ENCODE measurements at regions not wholly inside any gene's neighbourhood (a gene's known extent, or its start where the extent isn't known, plus 50 kb on each side); places are given as distances from the start of the nearest gene placed in this dataset.

DNA sequence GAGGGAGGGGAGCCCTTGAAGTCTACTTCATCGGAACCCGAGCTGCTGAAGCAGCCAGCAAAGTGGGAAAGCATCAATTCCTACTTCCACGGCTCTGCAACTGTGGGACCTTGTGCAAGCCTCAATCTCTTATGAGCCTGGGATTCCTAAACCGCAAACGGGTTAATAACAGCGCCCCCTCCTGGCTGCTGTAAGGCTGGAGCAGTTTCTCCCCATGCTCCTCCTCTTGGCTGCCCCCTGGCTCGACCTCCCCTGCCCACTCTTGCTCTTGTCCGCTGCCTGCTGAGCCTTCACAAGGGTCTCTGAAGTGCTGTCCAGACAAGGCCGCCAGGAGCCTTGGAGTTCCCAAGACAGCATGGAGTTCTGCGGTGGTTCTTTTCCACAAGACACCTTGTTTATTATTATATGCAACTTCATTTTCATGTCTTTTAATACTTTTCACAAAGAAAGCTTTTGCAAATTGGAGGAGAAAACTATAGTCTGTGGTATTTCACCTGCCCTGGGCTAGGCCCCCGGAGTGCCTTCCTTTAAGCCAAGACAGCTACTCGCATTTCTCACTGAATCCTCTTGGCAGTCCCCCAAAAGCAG is 157.2 kb downstream of the DDX1 start (continued):
- TF ChIP-seq, protein P1, sequence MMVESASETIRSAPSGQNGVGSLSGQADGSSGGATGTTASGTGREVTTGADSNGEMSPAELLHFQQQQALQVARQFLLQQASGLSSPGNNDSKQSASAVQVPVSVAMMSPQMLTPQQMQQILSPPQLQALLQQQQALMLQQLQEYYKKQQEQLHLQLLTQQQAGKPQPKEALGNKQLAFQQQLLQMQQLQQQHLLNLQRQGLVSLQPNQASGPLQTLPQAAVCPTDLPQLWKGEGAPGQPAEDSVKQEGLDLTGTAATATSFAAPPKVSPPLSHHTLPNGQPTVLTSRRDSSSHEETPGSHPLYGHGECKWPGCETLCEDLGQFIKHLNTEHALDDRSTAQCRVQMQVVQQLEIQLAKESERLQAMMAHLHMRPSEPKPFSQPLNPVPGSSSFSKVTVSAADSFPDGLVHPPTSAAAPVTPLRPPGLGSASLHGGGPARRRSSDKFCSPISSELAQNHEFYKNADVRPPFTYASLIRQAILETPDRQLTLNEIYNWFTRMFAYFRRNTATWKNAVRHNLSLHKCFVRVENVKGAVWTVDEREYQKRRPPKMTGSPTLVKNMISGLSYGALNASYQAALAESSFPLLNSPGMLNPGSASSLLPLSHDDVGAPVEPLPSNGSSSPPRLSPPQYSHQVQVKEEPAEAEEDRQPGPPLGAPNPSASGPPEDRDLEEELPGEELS (CRISPR knock-in tag; IDR thresholded peaks at IDR 0.05): no peak
- TF ChIP-seq NR3C1 (CRISPR knock-in tag; conservative IDR thresholded peaks at IDR 0.05; ENCODE audit: low read depth): no peak
- no peak for TF ChIP-seq EMX1 (CRISPR knock-in tag; IDR thresholded peaks at IDR 0.05)
- no peak for TF ChIP-seq NFE2L1 (CRISPR knock-in tag; IDR thresholded peaks at IDR 0.05)
- no peak for TF ChIP-seq ZNF219 (CRISPR knock-in tag; IDR thresholded peaks at IDR 0.05; ENCODE audit: borderline replicate concordance)
- TF ChIP-seq RELA (CRISPR knock-in tag; IDR thresholded peaks at IDR 0.05; ENCODE audit: borderline replicate concordance): no peak
- TF ChIP-seq, protein P2, sequence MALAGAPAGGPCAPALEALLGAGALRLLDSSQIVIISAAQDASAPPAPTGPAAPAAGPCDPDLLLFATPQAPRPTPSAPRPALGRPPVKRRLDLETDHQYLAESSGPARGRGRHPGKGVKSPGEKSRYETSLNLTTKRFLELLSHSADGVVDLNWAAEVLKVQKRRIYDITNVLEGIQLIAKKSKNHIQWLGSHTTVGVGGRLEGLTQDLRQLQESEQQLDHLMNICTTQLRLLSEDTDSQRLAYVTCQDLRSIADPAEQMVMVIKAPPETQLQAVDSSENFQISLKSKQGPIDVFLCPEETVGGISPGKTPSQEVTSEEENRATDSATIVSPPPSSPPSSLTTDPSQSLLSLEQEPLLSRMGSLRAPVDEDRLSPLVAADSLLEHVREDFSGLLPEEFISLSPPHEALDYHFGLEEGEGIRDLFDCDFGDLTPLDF (CRISPR knock-in tag; IDR thresholded peaks at IDR 0.05): no peak
- TF ChIP-seq FOXJ3 (CRISPR knock-in tag; IDR thresholded peaks at IDR 0.05; ENCODE audit: borderline replicate concordance): no peak
- TF ChIP-seq, protein P3, sequence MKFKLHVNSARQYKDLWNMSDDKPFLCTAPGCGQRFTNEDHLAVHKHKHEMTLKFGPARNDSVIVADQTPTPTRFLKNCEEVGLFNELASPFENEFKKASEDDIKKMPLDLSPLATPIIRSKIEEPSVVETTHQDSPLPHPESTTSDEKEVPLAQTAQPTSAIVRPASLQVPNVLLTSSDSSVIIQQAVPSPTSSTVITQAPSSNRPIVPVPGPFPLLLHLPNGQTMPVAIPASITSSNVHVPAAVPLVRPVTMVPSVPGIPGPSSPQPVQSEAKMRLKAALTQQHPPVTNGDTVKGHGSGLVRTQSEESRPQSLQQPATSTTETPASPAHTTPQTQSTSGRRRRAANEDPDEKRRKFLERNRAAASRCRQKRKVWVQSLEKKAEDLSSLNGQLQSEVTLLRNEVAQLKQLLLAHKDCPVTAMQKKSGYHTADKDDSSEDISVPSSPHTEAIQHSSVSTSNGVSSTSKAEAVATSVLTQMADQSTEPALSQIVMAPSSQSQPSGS (CRISPR knock-in tag; IDR thresholded peaks at IDR 0.05; ENCODE audit: borderline replicate concordance, low read depth): no peak
- TF ChIP-seq, protein P4, sequence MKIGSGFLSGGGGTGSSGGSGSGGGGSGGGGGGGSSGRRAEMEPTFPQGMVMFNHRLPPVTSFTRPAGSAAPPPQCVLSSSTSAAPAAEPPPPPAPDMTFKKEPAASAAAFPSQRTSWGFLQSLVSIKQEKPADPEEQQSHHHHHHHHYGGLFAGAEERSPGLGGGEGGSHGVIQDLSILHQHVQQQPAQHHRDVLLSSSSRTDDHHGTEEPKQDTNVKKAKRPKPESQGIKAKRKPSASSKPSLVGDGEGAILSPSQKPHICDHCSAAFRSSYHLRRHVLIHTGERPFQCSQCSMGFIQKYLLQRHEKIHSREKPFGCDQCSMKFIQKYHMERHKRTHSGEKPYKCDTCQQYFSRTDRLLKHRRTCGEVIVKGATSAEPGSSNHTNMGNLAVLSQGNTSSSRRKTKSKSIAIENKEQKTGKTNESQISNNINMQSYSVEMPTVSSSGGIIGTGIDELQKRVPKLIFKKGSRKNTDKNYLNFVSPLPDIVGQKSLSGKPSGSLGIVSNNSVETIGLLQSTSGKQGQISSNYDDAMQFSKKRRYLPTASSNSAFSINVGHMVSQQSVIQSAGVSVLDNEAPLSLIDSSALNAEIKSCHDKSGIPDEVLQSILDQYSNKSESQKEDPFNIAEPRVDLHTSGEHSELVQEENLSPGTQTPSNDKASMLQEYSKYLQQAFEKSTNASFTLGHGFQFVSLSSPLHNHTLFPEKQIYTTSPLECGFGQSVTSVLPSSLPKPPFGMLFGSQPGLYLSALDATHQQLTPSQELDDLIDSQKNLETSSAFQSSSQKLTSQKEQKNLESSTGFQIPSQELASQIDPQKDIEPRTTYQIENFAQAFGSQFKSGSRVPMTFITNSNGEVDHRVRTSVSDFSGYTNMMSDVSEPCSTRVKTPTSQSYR (CRISPR knock-in tag; IDR thresholded peaks at IDR 0.05): no peak
- TF ChIP-seq, protein P5, sequence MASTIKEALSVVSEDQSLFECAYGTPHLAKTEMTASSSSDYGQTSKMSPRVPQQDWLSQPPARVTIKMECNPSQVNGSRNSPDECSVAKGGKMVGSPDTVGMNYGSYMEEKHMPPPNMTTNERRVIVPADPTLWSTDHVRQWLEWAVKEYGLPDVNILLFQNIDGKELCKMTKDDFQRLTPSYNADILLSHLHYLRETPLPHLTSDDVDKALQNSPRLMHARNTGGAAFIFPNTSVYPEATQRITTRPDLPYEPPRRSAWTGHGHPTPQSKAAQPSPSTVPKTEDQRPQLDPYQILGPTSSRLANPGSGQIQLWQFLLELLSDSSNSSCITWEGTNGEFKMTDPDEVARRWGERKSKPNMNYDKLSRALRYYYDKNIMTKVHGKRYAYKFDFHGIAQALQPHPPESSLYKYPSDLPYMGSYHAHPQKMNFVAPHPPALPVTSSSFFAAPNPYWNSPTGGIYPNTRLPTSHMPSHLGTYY (CRISPR knock-in tag; IDR thresholded peaks at IDR 0.05): no peak
- TF ChIP-seq ZNF671 (CRISPR knock-in tag; IDR thresholded peaks at IDR 0.05): no peak
- no peak for TF ChIP-seq GABPB1 (CRISPR knock-in tag; IDR thresholded peaks at IDR 0.05)
- TF ChIP-seq KAT7 (CRISPR knock-in tag; IDR thresholded peaks at IDR 0.05; ENCODE audit: borderline replicate concordance): no peak
- TF ChIP-seq, protein P6, sequence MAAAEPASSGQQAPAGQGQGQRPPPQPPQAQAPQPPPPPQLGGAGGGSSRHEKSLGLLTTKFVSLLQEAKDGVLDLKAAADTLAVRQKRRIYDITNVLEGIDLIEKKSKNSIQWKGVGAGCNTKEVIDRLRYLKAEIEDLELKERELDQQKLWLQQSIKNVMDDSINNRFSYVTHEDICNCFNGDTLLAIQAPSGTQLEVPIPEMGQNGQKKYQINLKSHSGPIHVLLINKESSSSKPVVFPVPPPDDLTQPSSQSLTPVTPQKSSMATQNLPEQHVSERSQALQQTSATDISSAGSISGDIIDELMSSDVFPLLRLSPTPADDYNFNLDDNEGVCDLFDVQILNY (CRISPR knock-in tag; IDR thresholded peaks at IDR 0.05): peak; percentile 12; the same call in 1 of the 2 replicates
- TF ChIP-seq, protein P7, sequence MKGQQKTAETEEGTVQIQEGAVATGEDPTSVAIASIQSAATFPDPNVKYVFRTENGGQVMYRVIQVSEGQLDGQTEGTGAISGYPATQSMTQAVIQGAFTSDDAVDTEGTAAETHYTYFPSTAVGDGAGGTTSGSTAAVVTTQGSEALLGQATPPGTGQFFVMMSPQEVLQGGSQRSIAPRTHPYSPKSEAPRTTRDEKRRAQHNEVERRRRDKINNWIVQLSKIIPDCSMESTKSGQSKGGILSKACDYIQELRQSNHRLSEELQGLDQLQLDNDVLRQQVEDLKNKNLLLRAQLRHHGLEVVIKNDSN (CRISPR knock-in tag; IDR thresholded peaks at IDR 0.05): no peak
- TF ChIP-seq, protein P8, sequence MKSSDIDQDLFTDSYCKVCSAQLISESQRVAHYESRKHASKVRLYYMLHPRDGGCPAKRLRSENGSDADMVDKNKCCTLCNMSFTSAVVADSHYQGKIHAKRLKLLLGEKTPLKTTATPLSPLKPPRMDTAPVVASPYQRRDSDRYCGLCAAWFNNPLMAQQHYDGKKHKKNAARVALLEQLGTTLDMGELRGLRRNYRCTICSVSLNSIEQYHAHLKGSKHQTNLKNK (CRISPR knock-in tag; IDR thresholded peaks at IDR 0.05): no peak
- TF ChIP-seq, protein P9, sequence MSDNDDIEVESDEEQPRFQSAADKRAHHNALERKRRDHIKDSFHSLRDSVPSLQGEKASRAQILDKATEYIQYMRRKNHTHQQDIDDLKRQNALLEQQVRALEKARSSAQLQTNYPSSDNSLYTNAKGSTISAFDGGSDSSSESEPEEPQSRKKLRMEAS (CRISPR knock-in tag; IDR thresholded peaks at IDR 0.05): 0 out of 2 replicates have a peak, but pooled peaks have one; percentile 30
- TF ChIP-seq HMGA2 (CRISPR knock-in tag; IDR thresholded peaks at IDR 0.05): no peak
- TF ChIP-seq, protein P10, sequence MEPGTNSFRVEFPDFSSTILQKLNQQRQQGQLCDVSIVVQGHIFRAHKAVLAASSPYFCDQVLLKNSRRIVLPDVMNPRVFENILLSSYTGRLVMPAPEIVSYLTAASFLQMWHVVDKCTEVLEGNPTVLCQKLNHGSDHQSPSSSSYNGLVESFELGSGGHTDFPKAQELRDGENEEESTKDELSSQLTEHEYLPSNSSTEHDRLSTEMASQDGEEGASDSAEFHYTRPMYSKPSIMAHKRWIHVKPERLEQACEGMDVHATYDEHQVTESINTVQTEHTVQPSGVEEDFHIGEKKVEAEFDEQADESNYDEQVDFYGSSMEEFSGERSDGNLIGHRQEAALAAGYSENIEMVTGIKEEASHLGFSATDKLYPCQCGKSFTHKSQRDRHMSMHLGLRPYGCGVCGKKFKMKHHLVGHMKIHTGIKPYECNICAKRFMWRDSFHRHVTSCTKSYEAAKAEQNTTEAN (CRISPR knock-in tag; IDR thresholded peaks at IDR 0.05): 0 out of 2 replicates have a peak, but pooled peaks have one; percentile 23
- TF ChIP-seq SMAD4 (CRISPR knock-in tag; IDR thresholded peaks at IDR 0.05): no peak
- no peak for TF ChIP-seq CREM (CRISPR knock-in tag; IDR thresholded peaks at IDR 0.05)
